Heart left ventricle (tissue), 13 donors: ENCODE measurements at regions not wholly inside any gene's neighbourhood (a gene's known extent, or its start where the extent isn't known, plus 50 kb on each side); places are given as distances from the start of the nearest gene placed in this dataset.

Source experiments
- CTCF ChIP-seq, 12 donors: fragments of 200-600 bp; sonication (generic) in 4 of 12; IDR thresholded peaks; one replicate each; pipeline versions ENCODE4 v1.5.0 to v1.8.0; 2018 to 2022; ENCODE audit warnings: antibody characterized with exemption in 12 of 12, mild to moderate bottlenecking in 5 of 12
- POLR2A ChIP-seq, 2 donors: fragments of 450-650 bp; IDR thresholded peaks; one replicate each; pipeline ENCODE4 v1.6.1; 2017; ENCODE audit warnings: antibody characterized with exemption in 2 of 2, mild to moderate bottlenecking in 2 of 2, moderate library complexity in 2 of 2
- donor health status: ischemic (EF 13 %, LVEDD 7.1; RV severe dilation, severe dysfunction).
- donor health status: DM: no; HTN: yes; CAD: no.
- donor health status: DM: no; HTN: no; CAD: no.
- donor health status: ischemic (EF 25% LVEDD 6.9; RV normal size, moderate dysfunction).
- donor health status: ischemic (EF 25% LVEDD 5.7; RV mildly dilated, moderate dysfunction).
- donor health status: ischemic (EF 35%, LVEDD 5.7; RV mildly dilated, moderate dysfunction).
- donor health status: nonischemic (EF 11% LVEDD 7.7; RV severe dilation, severe dysfunction).
- donor health status: DM: yes; HTN: yes; CAD: no.
- donor health status: PGD.
- donor health status: ischemic (EF 29% LVEDD 5.4; RV normal size, mild dysfunction).
- donor health status: nonischemic (EF 23%, LVEDD 6.1; RV moderate dilation, normal function).

- TF ChIP-seq CTCF (IDR thresholded peaks at IDR 0.05) (no peak), POLR2A (IDR thresholded peaks at IDR 0.05) (no peak)
Observed at GRCh38 chr7:136062625-136063325, 85.6 kb upstream of the MTPN start.
